Mesendoderm (in vitro differentiated cells): ENCODE measurements at regions not wholly inside any gene's neighbourhood (a gene's known extent, or its start where the extent isn't known, plus 50 kb on each side); places are given as distances from the start of the nearest gene placed in this dataset. TPM values are rescaled to one million over a fixed set of nuclear protein-coding genes. Genes with fewer than 3 reads are reported as not detected.

Source experiments
- DNase-seq: peaks from one replicate; pipeline ENCODE4 v3.0.0; 2013
- H2AK5ac ChIP-seq: 2 replicates; pipeline ENCODE4 v1.6.1; 2013; ENCODE audit warnings: low read length, inconsistent platforms
- H2BK120ac ChIP-seq: 2 replicates; pipeline ENCODE4 v1.6.1; 2013; ENCODE audit warnings: low read depth, mild to moderate bottlenecking, low read length, moderate library complexity, mixed read lengths
- H2BK15ac ChIP-seq: replicated peaks from 2 replicates; pipeline ENCODE4 v1.6.1; 2013; ENCODE audit warnings: low read depth, mild to moderate bottlenecking, moderate library complexity
- H2BK5ac ChIP-seq: 2 replicates; pipeline ENCODE4 v1.6.1; 2013; ENCODE audit warnings: low read length, inconsistent platforms
- H3K18ac ChIP-seq: 2 replicates; pipeline ENCODE4 v1.6.1; 2013; ENCODE audit warnings: mild to moderate bottlenecking, low read length, mixed read lengths
- H3K23ac ChIP-seq: one replicate; pipeline ENCODE4 v1.6.1; 2013; ENCODE audit warnings: low read length
- H3K27ac ChIP-seq: 2 replicates; pipeline ENCODE4 v1.5.1; 2013; ENCODE audit warnings: low read depth, mild to moderate bottlenecking, inconsistent platforms, low read length, moderate library complexity
- H3K27me3 ChIP-seq: 2 replicates; pipeline ENCODE4 v1.6.1; 2013; ENCODE audit warnings: low read length, control low read depth, mild to moderate bottlenecking, inconsistent platforms; ENCODE audit not compliant: insufficient read depth, poor library complexity
- H3K36me3 ChIP-seq: 2 replicates; pipeline ENCODE4 v1.6.1; 2013; ENCODE audit warnings: low read length, inconsistent platforms; ENCODE audit not compliant: control insufficient read depth, insufficient read depth
- H3K4ac ChIP-seq: one replicate; pipeline ENCODE4 v1.6.1; 2013; ENCODE audit warnings: low read depth, mild to moderate bottlenecking, low read length, moderate library complexity
- H3K4me1 ChIP-seq: 2 replicates; pipeline ENCODE4 v1.6.1; 2013; ENCODE audit warnings: low read depth, low read length, inconsistent platforms; ENCODE audit not compliant: control insufficient read depth
- H3K4me2 ChIP-seq: 2 replicates; pipeline ENCODE4 v1.6.1; 2013; ENCODE audit warnings: low read length
- H3K4me3 ChIP-seq: 2 replicates; pipeline ENCODE4 v1.5.1; 2013; ENCODE audit warnings: mild to moderate bottlenecking, low read length
- H3K56ac ChIP-seq: one replicate; pipeline ENCODE4 v1.6.1; 2013; ENCODE audit warnings: low read length
- H3K79me1 ChIP-seq: 2 replicates; pipeline ENCODE4 v1.6.1; 2013; ENCODE audit warnings: low read length, inconsistent platforms
- H3K79me2 ChIP-seq: 2 replicates; pipeline ENCODE4 v1.6.1; 2013; ENCODE audit warnings: mild to moderate bottlenecking, low read length; ENCODE audit not compliant: control insufficient read depth, insufficient read depth
- H3K9ac ChIP-seq: 2 replicates; pipeline ENCODE4 v1.6.1; 2013; ENCODE audit warnings: low read length, inconsistent platforms
- H4K5ac ChIP-seq: one replicate; pipeline ENCODE4 v1.6.1; 2013; ENCODE audit warnings: low read length
- H4K8ac ChIP-seq: one replicate; pipeline ENCODE4 v1.6.1; 2013; ENCODE audit warnings: low read depth, mild to moderate bottlenecking, control low read depth, low read length, moderate library complexity
- WGBS: extraction: QIAGEN DNeasy Blood & Tissue Kit; methylation state at CpG from one replicate; pipeline ENCODE4 v1.1.7; 2013; ENCODE audit warnings: low lambda C conversion rate, missing lambda C conversion rate; ENCODE audit not compliant: insufficient coverage; ENCODE audit errors: extremely low coverage; 5-methylcytosine and 5-hydroxymethylcytosine counted together
- small RNA-seq: library from polyadenylated mRNA; stranded (forward); fragments of <200 nt; extraction: miRNeasy Mini kit (QIAGEN cat#:217004); gene quantifications from one replicate; pipeline ENCODE3, GENCODE V24; 2013; ENCODE audit not compliant: insufficient read depth

GRCh38 chr1:228684607-228685006 lies 50.7 kb upstream of the RHOU start:
- no peaks in the 10 kb centered on the region for H3K36me3 ChIP-seq
- no peak overlapping the region for H4K8ac ChIP-seq
- no peak overlapping the region for H2BK120ac ChIP-seq
- no peak overlapping the region for H4K5ac ChIP-seq
- no peak overlapping the region for H3K4me2 ChIP-seq
- no peaks in the 10 kb centered on the region for H3K79me1 ChIP-seq
- no CpG with 5 or more reads among the region's 7 CpGs for WGBS
- no peak for DNase-seq
- no peaks in the 10 kb centered on the region for H3K4me1 ChIP-seq
- H3K18ac ChIP-seq, result no peak overlapping the region
- H2BK15ac ChIP-seq, result no peak overlapping the region
- H3K79me2 ChIP-seq, result no peaks in the 10 kb centered on the region
- H3K23ac ChIP-seq, result no peak overlapping the region
- H2BK5ac ChIP-seq, result no peak overlapping the region
- H3K4me3 ChIP-seq, result no peak overlapping the region
- H3K56ac ChIP-seq, result no peak overlapping the region
- no peak overlapping the region for H3K4ac ChIP-seq
- no peaks in the 10 kb centered on the region for H3K27me3 ChIP-seq
- H3K9ac ChIP-seq, result no peak overlapping the region
- H3K27ac ChIP-seq, result no peak overlapping the region
- H2AK5ac ChIP-seq, result no peak overlapping the region

GRCh38 chr1:228685081-228685660 lies 50.1 kb upstream of the RHOU start:
- no CpG with 5 or more reads among the region's 1 CpG for WGBS
- no peak overlapping the region for H3K9ac ChIP-seq
- H3K56ac ChIP-seq, result no peak overlapping the region
- no peak overlapping the region for H2BK120ac ChIP-seq
- no peak overlapping the region for H3K18ac ChIP-seq
- no peak overlapping the region for H3K4me3 ChIP-seq
- no peak overlapping the region for H4K8ac ChIP-seq
- no peak overlapping the region for H3K23ac ChIP-seq
- H2BK15ac ChIP-seq, result no peak overlapping the region
- no peak overlapping the region for H3K27ac ChIP-seq
- H3K4ac ChIP-seq, result no peak overlapping the region
- no peaks in the 10 kb centered on the region for H3K4me1 ChIP-seq
- H3K79me1 ChIP-seq, result no peaks in the 10 kb centered on the region
- H3K27me3 ChIP-seq, result no peaks in the 10 kb centered on the region
- no peak overlapping the region for H3K4me2 ChIP-seq
- DNase-seq, result no peak
- no peak overlapping the region for H4K5ac ChIP-seq
- no peaks in the 10 kb centered on the region for H3K79me2 ChIP-seq
- H2BK5ac ChIP-seq, result no peak overlapping the region
- no peaks in the 10 kb centered on the region for H3K36me3 ChIP-seq
- no peak overlapping the region for H2AK5ac ChIP-seq

Small RNA genes in the stretch of these regions (small RNA-seq; reads per million reads assigned to genes)
- gene RF00432, result not detected
- gene RNA5S10, result not detected
- not detected for gene RNA5S11
- not detected for gene RNA5S12
- not detected for gene RNA5S13
- not detected for gene RNA5S14
- gene RNA5S15, result not detected
- not detected for gene RNA5S16
- not detected for gene RNA5S17
- not detected for gene RNA5S2
- gene RNA5S3, result not detected
- gene RNA5S4, result not detected
- gene RNA5S5, result not detected
- not detected for gene RNA5S6
- not detected for gene RNA5S7
- not detected for gene RNA5S8
- gene RNA5S9, result not detected
- gene RNA5SP18, result not detected
